ENCODE measurements at regions not wholly inside any gene's neighbourhood (a gene's known extent, or its start where the extent isn't known, plus 50 kb on each side); places are given as distances from the start of the nearest gene placed in this dataset.

DNA sequence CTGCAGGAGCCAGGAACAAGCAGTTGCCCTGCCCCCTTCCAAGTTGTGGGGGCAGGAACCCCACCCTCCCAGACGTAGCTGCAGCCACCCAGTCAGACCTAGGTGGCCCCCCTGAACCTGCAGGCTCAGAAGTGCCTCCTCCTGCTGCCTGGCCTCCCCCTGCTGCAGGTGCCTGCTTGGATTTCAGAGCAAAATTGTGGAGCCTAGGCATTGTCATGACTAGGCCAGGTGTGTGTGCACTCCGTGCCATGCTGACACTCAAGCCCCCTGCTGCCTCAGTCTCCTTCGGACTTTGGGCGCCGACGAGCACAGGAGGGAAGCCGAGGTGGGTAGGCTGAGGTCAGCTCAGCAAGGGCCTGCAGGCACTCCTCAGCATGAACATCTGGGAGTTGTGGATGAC is 733.9 kb upstream of the ZWINT start:
- TF ChIP-seq, protein P1, sequence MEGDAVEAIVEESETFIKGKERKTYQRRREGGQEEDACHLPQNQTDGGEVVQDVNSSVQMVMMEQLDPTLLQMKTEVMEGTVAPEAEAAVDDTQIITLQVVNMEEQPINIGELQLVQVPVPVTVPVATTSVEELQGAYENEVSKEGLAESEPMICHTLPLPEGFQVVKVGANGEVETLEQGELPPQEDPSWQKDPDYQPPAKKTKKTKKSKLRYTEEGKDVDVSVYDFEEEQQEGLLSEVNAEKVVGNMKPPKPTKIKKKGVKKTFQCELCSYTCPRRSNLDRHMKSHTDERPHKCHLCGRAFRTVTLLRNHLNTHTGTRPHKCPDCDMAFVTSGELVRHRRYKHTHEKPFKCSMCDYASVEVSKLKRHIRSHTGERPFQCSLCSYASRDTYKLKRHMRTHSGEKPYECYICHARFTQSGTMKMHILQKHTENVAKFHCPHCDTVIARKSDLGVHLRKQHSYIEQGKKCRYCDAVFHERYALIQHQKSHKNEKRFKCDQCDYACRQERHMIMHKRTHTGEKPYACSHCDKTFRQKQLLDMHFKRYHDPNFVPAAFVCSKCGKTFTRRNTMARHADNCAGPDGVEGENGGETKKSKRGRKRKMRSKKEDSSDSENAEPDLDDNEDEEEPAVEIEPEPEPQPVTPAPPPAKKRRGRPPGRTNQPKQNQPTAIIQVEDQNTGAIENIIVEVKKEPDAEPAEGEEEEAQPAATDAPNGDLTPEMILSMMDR (IDR thresholded peaks at IDR 0.05; ENCODE audit: poor library complexity), result no peak
- TF ChIP-seq EZH2phosphoT487 (IDR thresholded peaks at IDR 0.05; ENCODE audit: low read depth, severe bottlenecking, unreplicated experiment), result no peak
- TF ChIP-seq EZH2 (IDR thresholded peaks at IDR 0.05; ENCODE audit: borderline replicate concordance), result no peak

Measured in hepatocyte (in vitro differentiated cells).